Tibial artery (tissue), 4 donors: ENCODE measurements at regions not wholly inside any gene's neighbourhood (a gene's known extent, or its start where the extent isn't known, plus 50 kb on each side); places are given as distances from the start of the nearest gene placed in this dataset.

Experiments used
- DNase-seq, 2 donors: peaks; one replicate each; pipeline ENCODE4 v3.0.0-alpha.2; 2019
- H3K27ac ChIP-seq, 2 donors: fragments of 200-600 bp; sonication (generic) in 1 of 2; 1 replicate in 1 of 2; 2 replicates in 1 of 2; pipeline ENCODE4 v1.5.1; 2018 to 2019; ENCODE audit warnings: mild to moderate bottlenecking in 1 of 2
- H3K27me3 ChIP-seq, 2 donors: fragments of 200-600 bp; sonication (generic) in 1 of 2; one replicate each; pipeline versions ENCODE4 v1.5.1 to v1.6.0; 2016 to 2019
- H3K36me3 ChIP-seq, 3 donors: fragments of 200-600 bp; sonication (generic) in 2 of 3; one replicate each; pipeline ENCODE4 v1.5.1; 2016 to 2019; ENCODE audit warnings: mild to moderate bottlenecking in 2 of 3
- H3K4me1 ChIP-seq, 4 donors: fragments of 200-600 bp; sonication (generic) in 2 of 4; 1 replicate in 3 of 4; 2 replicates in 1 of 4; pipeline ENCODE4 v1.5.1; 2016 to 2019
- H3K4me3 ChIP-seq, 2 donors: fragments of 200-600 bp; sonication (generic) in 1 of 2; 1 replicate in 1 of 2; 2 replicates in 1 of 2; pipeline ENCODE4 v1.5.1; 2018 to 2019; ENCODE audit warnings: mild to moderate bottlenecking in 2 of 2
- H3K9me3 ChIP-seq, 3 donors: fragments of 200-600 bp; sonication (generic) in 1 of 3; one replicate each; pipeline ENCODE4 v1.5.1; 2016 to 2019
- CTCF ChIP-seq, 2 experiments: fragments of 200-600 bp in 1 of 2; fragments of 450-650 bp in 1 of 2; IDR thresholded peaks; one replicate each; pipeline ENCODE4 v1.5.1; 2017 to 2019; ENCODE audit warnings: antibody characterized with exemption in 2 of 2, mild to moderate bottlenecking in 1 of 2, moderate library complexity in 1 of 2
- intact Hi-C: fragments of 100-400 bp; cut with DNase I; formaldehyde crosslinking; loops from one replicate; pipeline ENCODE4 v1.15.0; 2023; ENCODE audit warnings: low total_unique reads

- Histone ChIP-seq H3K9me3 (no peaks in the 10 kb centered on the region), H3K36me3 (no peaks in the 10 kb centered on the region), H3K4me1 (peaks cover 0 to 9% (median 0%) of the 10 kb centered on the region in 4 donors), H3K27ac (no peak overlapping the region), H3K4me3 (no peak overlapping the region), H3K27me3 (no peaks in the 10 kb centered on the region)
- intact Hi-C loops = no loop called here
- no peak for DNase-seq
- TF ChIP-seq CTCF (IDR thresholded peaks at IDR 0.05) = no peak
Measured at GRCh38 chr6:25017486-25017885, 81.7 kb upstream of the RIPOR2 start.

GRCh38 chr6:25017932-25018567 is 82.3 kb upstream of the RIPOR2 start:
- H3K4me1 ChIP-seq = peaks cover 0 to 9% (median 0%) of the 10 kb centered on the region in 4 donors
- no peaks in the 10 kb centered on the region for H3K36me3 ChIP-seq
- peak in 1 of 2 donors; percentile 63 for DNase-seq
- H3K27ac ChIP-seq = no peak overlapping the region
- intact Hi-C loops = no loop called here
- TF ChIP-seq CTCF (IDR thresholded peaks at IDR 0.05) = peak; percentile 25 to 30
- H3K4me3 ChIP-seq = no peak overlapping the region
- H3K27me3 ChIP-seq = no peaks in the 10 kb centered on the region
- H3K9me3 ChIP-seq = no peaks in the 10 kb centered on the region

- intact Hi-C loops = no loop called here
- Histone ChIP-seq H3K9me3 (no peaks in the 10 kb centered on the region), H3K36me3 (no peaks in the 10 kb centered on the region), H3K4me1 (peaks cover 0 to 9% (median 0%) of the 10 kb centered on the region in 4 donors), H3K4me3 (no peak overlapping the region), H3K27me3 (no peaks in the 10 kb centered on the region), H3K27ac (no peak overlapping the region)
- TF ChIP-seq CTCF (IDR thresholded peaks at IDR 0.05) = no peak
- no peak for DNase-seq
Measured at GRCh38 chr6:25018568-25018954, 82.8 kb upstream of the RIPOR2 start.

- TF ChIP-seq CTCF (IDR thresholded peaks at IDR 0.05) = no peak
Measured at GRCh38 chr6:25022140-25022553, 86.4 kb upstream of the RIPOR2 start.

GRCh38 chr6:25023781-25024180 is 88.0 kb upstream of the RIPOR2 start:
- no peaks in the 10 kb centered on the region for H3K36me3 ChIP-seq
- no peak overlapping the region for H3K27ac ChIP-seq
- H3K27me3 ChIP-seq = no peaks in the 10 kb centered on the region
- no peak for TF ChIP-seq CTCF (IDR thresholded peaks at IDR 0.05)
- H3K4me3 ChIP-seq = no peak overlapping the region
- H3K4me1 ChIP-seq = no peaks in the 10 kb centered on the region
- DNase-seq = no peak
- H3K9me3 ChIP-seq = no peaks in the 10 kb centered on the region
- intact Hi-C loops = no loop called here

More at GRCh38 chr6:25022140-25022553, 86.4 kb upstream of the RIPOR2 start:
- no peak overlapping the region for H3K4me3 ChIP-seq
- intact Hi-C loops = no loop called here
- H3K9me3 ChIP-seq = no peaks in the 10 kb centered on the region
- H3K27me3 ChIP-seq = no peaks in the 10 kb centered on the region
- no peak overlapping the region for H3K27ac ChIP-seq
- no peaks in the 10 kb centered on the region for H3K36me3 ChIP-seq
- no peak for DNase-seq
- no peaks in the 10 kb centered on the region for H3K4me1 ChIP-seq

GRCh38 chr6:25024821-25025220 is 89.1 kb upstream of the RIPOR2 start:
- Histone ChIP-seq H3K4me1 (no peaks in the 10 kb centered on the region), H3K4me3 (no peak overlapping the region), H3K27ac (no peak overlapping the region), H3K9me3 (no peaks in the 10 kb centered on the region), H3K27me3 (no peaks in the 10 kb centered on the region), H3K36me3 (no peaks in the 10 kb centered on the region)
- no peak for TF ChIP-seq CTCF (IDR thresholded peaks at IDR 0.05)
- intact Hi-C loops = no loop called here
- DNase-seq = no peak
